CD4-positive, alpha-beta memory T cell (primary cell): ENCODE measurements at regions not wholly inside any gene's neighbourhood (a gene's known extent, or its start where the extent isn't known, plus 50 kb on each side); places are given as distances from the start of the nearest gene placed in this dataset.
"Not testable (repeated sequence)": the region's sequence is repeated elsewhere in the genome, so short reads cannot be mapped to it uniquely, and the experiment has no call there.

Experiments
- CTCF ChIA-PET: fragments of 350-600 bp; sonication (Branson Sonifier 250); formaldehyde crosslinking; loops from one replicate; lab custom pipeline; 2021; ENCODE audit warnings: inconsistent platforms; ENCODE audit not compliant: partially characterized antibody; lab: Charles Lee
- POLR2A ChIA-PET: fragments of 350-600 bp; sonication (Branson Sonifier 250); formaldehyde crosslinking; loops from one replicate; lab custom pipeline; 2021; ENCODE audit not compliant: partially characterized antibody; lab: Charles Lee
- DNase-seq, 5 donors: peaks; one replicate each; pipeline versions ENCODE4 v3.0.0 to v3.0.0-alpha.2; 2020 to 2022; ENCODE audit warnings: mixed read lengths in 1 of 5
- H3K27ac ChIP-seq: one replicate; pipeline ENCODE4 v1.7.0; 2013; ENCODE audit warnings: low read depth, low read length
- H3K27me3 ChIP-seq: 2 replicates; pipeline ENCODE4 v1.7.0; 2013; ENCODE audit warnings: mild to moderate bottlenecking, low read length, moderate library complexity; ENCODE audit not compliant: insufficient read depth
- H3K36me3 ChIP-seq: 2 replicates; pipeline ENCODE4 v1.7.0; 2013; ENCODE audit warnings: mild to moderate bottlenecking, low read length, moderate library complexity; ENCODE audit not compliant: insufficient read depth
- H3K4me1 ChIP-seq: 2 replicates; pipeline ENCODE4 v1.7.0; 2013; ENCODE audit warnings: mild to moderate bottlenecking, low read length, moderate library complexity; ENCODE audit not compliant: insufficient read depth
- H3K4me3 ChIP-seq, 2 donors: one replicate each; pipeline ENCODE4 v1.7.0; 2013; ENCODE audit warnings: low read length in 2 of 2, mild to moderate bottlenecking in 1 of 2
- H3K9me3 ChIP-seq, 2 donors: one replicate each; pipeline ENCODE4 v1.7.0; 2013; ENCODE audit warnings: low read length in 2 of 2, control low read depth in 1 of 2; ENCODE audit not compliant: control insufficient read depth in 1 of 2
- H3K27ac Mint-ChIP-seq, 7 donors: one replicate each; pipeline ENCODE4 v1.8.0; 2020 to 2021; ENCODE audit warnings: mixed read lengths in 7 of 7, mild to moderate bottlenecking in 6 of 7, inconsistent platforms in 3 of 7, moderate library complexity in 3 of 7
- H3K27me3 Mint-ChIP-seq, 2 donors: one replicate each; pipeline ENCODE4 v1.8.0; 2020 to 2021; ENCODE audit warnings: mixed read lengths in 2 of 2
- H3K36me3 Mint-ChIP-seq, 2 donors: one replicate each; pipeline ENCODE4 v1.8.0; 2020 to 2021; ENCODE audit warnings: mixed read lengths in 2 of 2, inconsistent platforms in 1 of 2, mild to moderate bottlenecking in 1 of 2
- H3K4me1 Mint-ChIP-seq, 4 donors: one replicate each; pipeline ENCODE4 v1.8.0; 2020 to 2021; ENCODE audit warnings: mixed read lengths in 4 of 4, mild to moderate bottlenecking in 1 of 4
- H3K4me3 Mint-ChIP-seq, 8 donors: one replicate each; pipeline ENCODE4 v1.8.0; 2020 to 2021; ENCODE audit warnings: mixed read lengths in 8 of 8, mild to moderate bottlenecking in 7 of 8, moderate library complexity in 6 of 8, inconsistent platforms in 3 of 8
- H3K9me3 Mint-ChIP-seq, 8 donors: one replicate each; pipeline ENCODE4 v1.8.0; 2020 to 2021; ENCODE audit warnings: mixed read lengths in 8 of 8, mild to moderate bottlenecking in 5 of 8, inconsistent platforms in 3 of 8, moderate library complexity in 1 of 8
- intact Hi-C: fragments of 100-400 bp; cut with micrococcal nuclease; formaldehyde crosslinking; loops from one replicate; pipeline ENCODE4 v1.15.1; 2023

GRCh38 chr18:34942276-34942675 lies 98.9 kb upstream of the MAPRE2 start:
- ChIA-PET POLR2A (no interaction called here), CTCF (no interaction called here)
- Histone ChIP-seq H3K27me3 (no peaks in the 10 kb centered on the region), H3K27ac (no peak overlapping the region), H3K36me3 (no peaks in the 10 kb centered on the region), H3K4me3 (no peak overlapping the region), H3K4me1 (no peaks in the 10 kb centered on the region), H3K9me3 (no peaks in the 10 kb centered on the region)
- intact Hi-C loops, result no loop called here
- no peak overlapping the region for H3K27ac Mint-ChIP-seq
- H3K9me3 Mint-ChIP-seq, result peaks cover 0 to 2% (median 0%) of the 10 kb centered on the region in 8 donors
- H3K4me1 Mint-ChIP-seq, result no peaks in the 10 kb centered on the region
- no peak for DNase-seq
- H3K36me3 Mint-ChIP-seq, result no peaks in the 10 kb centered on the region
- H3K4me3 Mint-ChIP-seq, result no peak overlapping the region
- H3K27me3 Mint-ChIP-seq, result peaks cover 13 to 17% of the 10 kb centered on the region in 2 donors

DNA sequence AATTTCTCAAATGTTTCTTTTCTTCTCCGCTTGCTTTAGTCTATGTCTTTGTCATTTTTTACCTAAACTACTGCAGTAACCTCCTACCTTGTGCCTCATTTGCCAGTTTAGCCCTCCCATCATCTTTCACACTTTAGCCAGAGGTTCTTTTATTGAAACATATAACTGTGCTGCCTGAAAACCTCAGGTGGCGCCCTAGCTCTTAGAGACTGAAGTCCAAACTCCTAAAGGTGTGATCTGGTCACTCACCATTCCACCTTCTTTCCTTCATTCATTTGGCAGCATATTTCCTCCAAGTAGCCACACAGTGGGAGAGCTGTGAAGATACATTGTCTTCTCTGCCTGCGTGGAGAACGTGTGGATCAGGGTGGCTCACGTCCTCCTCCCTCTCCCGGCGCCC lies 98.2 kb upstream of the MAPRE2 start:
- Mint-ChIP-seq H3K9me3 (no peaks in the 10 kb centered on the region), H3K27ac (no peak overlapping the region), H3K4me1 (no peaks in the 10 kb centered on the region), H3K4me3 (no peak overlapping the region), H3K36me3 (no peaks in the 10 kb centered on the region), H3K27me3 (peaks cover 12 to 13% of the 10 kb centered on the region in 2 donors)
- Histone ChIP-seq H3K36me3 (no peaks in the 10 kb centered on the region), H3K27me3 (no peaks in the 10 kb centered on the region), H3K9me3 (no peaks in the 10 kb centered on the region), H3K4me3 (no peak overlapping the region), H3K4me1 (no peaks in the 10 kb centered on the region), H3K27ac (no peak overlapping the region)
- intact Hi-C loops, result no loop called here
- ChIA-PET POLR2A (no interaction called here), CTCF (no interaction called here)
- DNase-seq, result no peak

DNA sequence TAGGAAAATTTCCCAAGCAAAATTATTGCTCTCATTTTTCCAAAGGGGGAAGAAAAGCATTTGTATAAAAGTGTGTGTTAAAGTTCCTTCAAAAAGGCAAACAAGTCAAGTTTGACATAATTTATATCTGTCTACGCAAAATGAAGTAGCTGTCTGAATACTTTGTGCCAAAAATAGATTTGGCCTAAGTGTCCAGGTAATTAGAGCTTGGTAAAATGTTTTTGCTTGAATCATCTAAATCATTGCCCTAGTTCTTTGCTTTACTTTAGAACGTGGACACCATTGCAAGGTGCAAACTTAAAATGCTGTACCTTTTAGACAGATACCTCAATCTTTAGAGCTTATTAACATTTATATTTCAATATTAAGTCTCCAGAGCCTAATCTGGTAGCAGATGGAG lies 97.6 kb upstream of the MAPRE2 start:
- DNase-seq, result no peak
- no peaks in the 10 kb centered on the region for H3K4me1 ChIP-seq
- intact Hi-C loops, result no loop called here
- H3K4me3 ChIP-seq, result no peak overlapping the region
- no peak overlapping the region for H3K27ac ChIP-seq
- H3K36me3 ChIP-seq, result no peaks in the 10 kb centered on the region
- CTCF ChIA-PET, result interaction anchor here (0.8 to 1.1 kb wide), 2 partner anchors 10 to 12 kb away, joined by 3 read pairs; no protein-coding TSS in a partner anchor
- H3K9me3 Mint-ChIP-seq, result no peaks in the 10 kb centered on the region
- POLR2A ChIA-PET, result no interaction called here
- no peaks in the 10 kb centered on the region for H3K27me3 ChIP-seq
- H3K4me3 Mint-ChIP-seq, result no peak overlapping the region
- H3K36me3 Mint-ChIP-seq, result no peaks in the 10 kb centered on the region
- no peaks in the 10 kb centered on the region for H3K9me3 ChIP-seq
- H3K4me1 Mint-ChIP-seq, result no peaks in the 10 kb centered on the region
- no peak overlapping the region for H3K27ac Mint-ChIP-seq
- peaks cover 12 to 13% of the 10 kb centered on the region in 2 donors for H3K27me3 Mint-ChIP-seq

- POLR2A ChIA-PET, result no interaction called here
- H3K9me3 ChIP-seq, result no peaks in the 10 kb centered on the region
- H3K27ac ChIP-seq, result no peak overlapping the region
- H3K9me3 Mint-ChIP-seq, result no peaks in the 10 kb centered on the region
- no peaks in the 10 kb centered on the region for H3K36me3 Mint-ChIP-seq
- H3K27me3 Mint-ChIP-seq, result peaks cover 0 to 4% of the 10 kb centered on the region in 2 donors
- no peak overlapping the region for H3K4me3 Mint-ChIP-seq
- no peaks in the 10 kb centered on the region for H3K4me1 Mint-ChIP-seq
- no peak overlapping the region for H3K27ac Mint-ChIP-seq
- no peak overlapping the region for H3K4me3 ChIP-seq
- DNase-seq, result no peak
- no peaks in the 10 kb centered on the region for H3K36me3 ChIP-seq
- no peaks in the 10 kb centered on the region for H3K27me3 ChIP-seq
- H3K4me1 ChIP-seq, result no peaks in the 10 kb centered on the region
- CTCF ChIA-PET, result no interaction called here
- intact Hi-C loops, result no loop called here
Observed at GRCh38 chr18:34947711-34948125, 93.5 kb upstream of the MAPRE2 start.

DNA sequence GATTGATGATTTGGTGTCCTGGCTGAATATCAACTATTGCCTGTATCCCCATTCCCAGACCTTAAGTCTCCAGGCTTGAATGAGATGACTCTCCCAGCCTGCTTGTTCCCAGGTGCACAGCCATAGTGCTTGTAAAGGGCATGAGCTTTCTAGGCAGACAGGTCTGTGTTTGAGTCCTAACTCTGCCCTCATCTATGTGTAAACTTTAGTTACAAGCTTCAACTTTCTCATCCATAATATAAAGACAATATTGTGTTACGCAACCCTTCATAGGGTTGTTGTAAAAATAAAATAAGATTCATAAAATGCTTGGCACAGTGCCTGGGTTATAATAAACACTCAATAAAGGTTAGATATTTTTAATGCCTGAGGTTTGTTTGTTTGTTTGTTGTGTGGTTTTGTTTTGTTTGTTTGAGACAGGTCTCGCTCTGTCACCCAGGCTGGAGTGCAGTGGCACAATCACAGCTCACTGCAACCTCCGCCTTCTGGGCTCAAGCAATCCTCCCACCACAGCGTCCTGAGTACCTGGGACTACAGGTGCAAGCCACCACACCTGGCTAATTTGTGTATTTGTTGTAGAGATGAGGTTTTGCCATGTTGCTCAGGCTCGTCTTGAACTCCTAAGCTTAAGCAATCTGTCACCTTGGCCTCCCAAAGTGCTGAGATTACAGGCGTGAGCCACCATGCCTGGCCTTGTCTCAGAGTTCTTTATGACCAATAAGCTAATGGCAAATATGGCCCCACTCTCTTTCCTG lies 89.4 kb upstream of the MAPRE2 start:
- Histone ChIP-seq H3K4me3 (no peak overlapping the region), H3K27ac (no peak overlapping the region), H3K27me3 (no peaks in the 10 kb centered on the region), H3K9me3 (no peaks in the 10 kb centered on the region), H3K4me1 (no peaks in the 10 kb centered on the region), H3K36me3 (no peaks in the 10 kb centered on the region)
- DNase-seq, result no peak
- H3K36me3 Mint-ChIP-seq, result no peaks in the 10 kb centered on the region
- H3K4me1 Mint-ChIP-seq, result no peaks in the 10 kb centered on the region
- intact Hi-C loops, result no loop called here
- H3K27me3 Mint-ChIP-seq, result peaks cover 3 to 8% of the 10 kb centered on the region in 2 donors
- no peak overlapping the region for H3K27ac Mint-ChIP-seq
- CTCF ChIA-PET, result no interaction called here
- no peak overlapping the region for H3K4me3 Mint-ChIP-seq
- peaks cover 0 to 3% (median 0%) of the 10 kb centered on the region in 8 donors for H3K9me3 Mint-ChIP-seq
- POLR2A ChIA-PET, result no interaction called here

DNA sequence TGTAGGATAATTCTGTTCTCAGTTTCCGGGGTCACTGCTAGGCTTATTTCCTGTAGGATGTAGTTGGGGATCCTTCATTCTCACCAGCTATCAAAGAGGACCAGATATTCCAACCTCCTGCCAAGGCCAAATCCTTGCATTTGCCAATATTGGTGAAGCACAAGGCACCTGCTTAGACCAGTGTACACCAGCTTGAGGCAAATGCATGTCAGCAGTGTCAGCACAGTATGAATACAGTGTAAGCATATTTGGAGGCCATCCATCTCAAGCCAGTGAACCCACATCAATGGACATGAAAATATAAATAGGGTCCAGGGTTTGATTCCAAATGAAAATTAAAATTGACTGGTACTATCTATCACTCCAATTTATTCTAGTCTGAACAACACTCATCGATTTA lies 88.0 kb upstream of the MAPRE2 start:
- ChIA-PET CTCF (no interaction called here), POLR2A (no interaction called here)
- Mint-ChIP-seq H3K9me3 (peaks cover 0 to 3% (median 0%) of the 10 kb centered on the region in 8 donors), H3K27me3 (peaks cover 6 to 12% of the 10 kb centered on the region in 2 donors), H3K36me3 (no peaks in the 10 kb centered on the region), H3K27ac (no peak overlapping the region), H3K4me1 (no peaks in the 10 kb centered on the region), H3K4me3 (no peak overlapping the region)
- H3K4me1 ChIP-seq, result no peaks in the 10 kb centered on the region
- H3K27me3 ChIP-seq, result no peaks in the 10 kb centered on the region
- H3K4me3 ChIP-seq, result no peak overlapping the region
- H3K9me3 ChIP-seq, result no peaks in the 10 kb centered on the region
- H3K27ac ChIP-seq, result no peak overlapping the region
- intact Hi-C loops, result no loop called here
- no peaks in the 10 kb centered on the region for H3K36me3 ChIP-seq
- DNase-seq, result no peak

DNA sequence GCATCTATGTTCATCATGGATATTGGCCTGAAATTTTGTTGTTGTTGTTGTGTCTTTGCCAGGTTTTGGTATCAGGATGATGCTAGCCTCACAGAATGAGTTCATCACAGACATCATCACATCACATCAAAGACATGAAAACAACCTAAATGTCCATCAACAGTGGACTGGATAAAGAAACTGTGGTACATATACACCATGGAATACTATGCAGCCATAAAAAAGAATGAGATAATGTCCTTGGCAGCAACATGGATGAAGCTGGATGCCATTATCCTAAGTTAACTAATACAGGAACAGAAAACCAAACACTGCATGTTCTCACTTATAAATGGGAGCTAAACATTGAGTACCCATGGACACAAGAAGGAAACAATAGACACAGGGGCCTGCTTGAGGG lies 85.7 kb upstream of the MAPRE2 start:
- peaks cover 13 to 18% of the 10 kb centered on the region in 2 donors for H3K27me3 Mint-ChIP-seq
- H3K36me3 ChIP-seq, H3K4me3 ChIP-seq, H3K27me3 ChIP-seq, POLR2A ChIA-PET, intact Hi-C loops, H3K36me3 Mint-ChIP-seq, H3K9me3 ChIP-seq, H3K27ac Mint-ChIP-seq, H3K4me3 Mint-ChIP-seq, H3K4me1 Mint-ChIP-seq, H3K9me3 Mint-ChIP-seq, H3K27ac ChIP-seq, DNase-seq, H3K4me1 ChIP-seq: not testable (repeated sequence)
- CTCF ChIA-PET, result interaction anchor here (1.1 kb wide), 1 partner anchor 12 kb away, joined by 3 read pairs; no protein-coding TSS in a partner anchor
